Transverse colon (tissue), 4 donors: ENCODE measurements at regions not wholly inside any gene's neighbourhood (a gene's known extent, or its start where the extent isn't known, plus 50 kb on each side); places are given as distances from the start of the nearest gene placed in this dataset.

Source experiments
- DNase-seq: peaks from one replicate; pipeline ENCODE4 v3.0.0-alpha.2; 2019
- H3K27ac ChIP-seq, 4 donors: fragments of 200-600 bp; sonication (generic); 2 replicates each; pipeline ENCODE4 v1.5.1; 2016 to 2018; ENCODE audit warnings: inconsistent platforms in 4 of 4
- H3K27me3 ChIP-seq: fragments of 200-600 bp; sonication (generic); 2 replicates; pipeline ENCODE4 v1.5.1; 2017; ENCODE audit warnings: inconsistent platforms
- H3K36me3 ChIP-seq, 4 donors: fragments of 200-600 bp; sonication (generic); 2 replicates each; pipeline ENCODE4 v1.5.1; 2017 to 2019; ENCODE audit warnings: inconsistent platforms in 4 of 4
- H3K4me1 ChIP-seq, 4 donors: fragments of 200-600 bp; sonication (generic); 2 replicates each; pipeline ENCODE4 v1.5.1; 2017 to 2020; ENCODE audit warnings: inconsistent platforms in 4 of 4
- H3K4me3 ChIP-seq, 4 donors: fragments of 200-600 bp; sonication (generic); 1 replicate in 1 of 4; 2 replicates in 3 of 4; pipeline versions ENCODE4 v1.5.1 to v1.6.1; 2017 to 2019; ENCODE audit warnings: inconsistent platforms in 4 of 4
- H3K9me3 ChIP-seq, 2 donors: fragments of 200-600 bp; sonication (generic); 2 replicates each; pipeline ENCODE4 v1.5.1; 2017 to 2019; ENCODE audit warnings: inconsistent platforms in 2 of 2
- CTCF ChIP-seq, 5 experiments: fragments of 200-600 bp in 3 of 5; fragments of 450-650 bp in 2 of 5; sonication (generic) in 3 of 5; IDR thresholded peaks; 1 replicate in 2 of 5; 2 replicates in 3 of 5; pipeline ENCODE4 v1.5.1; 2016 to 2017; ENCODE audit warnings: antibody characterized with exemption in 5 of 5, inconsistent platforms in 3 of 5, mild to moderate bottlenecking in 2 of 5, moderate library complexity in 1 of 5
- EP300 ChIP-seq: sonication (generic); formaldehyde crosslinking; IDR thresholded peaks from one replicate; pipeline ENCODE4 v1.6.1; 2017; ENCODE audit warnings: antibody characterized with exemption, low read depth
- POLR2A ChIP-seq: fragments of 450-650 bp; IDR thresholded peaks from one replicate; pipeline ENCODE4 v1.6.1; 2016; ENCODE audit warnings: antibody characterized with exemption, mild to moderate bottlenecking, moderate library complexity
- POLR2AphosphoS5 ChIP-seq, 3 donors: sonication (generic); formaldehyde crosslinking; IDR thresholded peaks; one replicate each; pipeline ENCODE4 v1.6.1; 2016; ENCODE audit warnings: antibody characterized with exemption in 3 of 3
- WGBS, 2 donors: methylation state at CpG; one replicate each; pipeline ENCODE4 v1.1.5; 2018; ENCODE audit warnings: low coverage in 1 of 2; 5-methylcytosine and 5-hydroxymethylcytosine counted together
- in situ Hi-C, 4 donors: fragments of 200-750 bp; cut with MboI; loops; one replicate each; pipeline versions ENCODE4 v1.15.0 to v1.15.1; 2017; ENCODE audit warnings: low sequenced_read_pairs in 3 of 4, low pct_ligation_motif_present in 1 of 4, low pct_unique_long_range_greater_than_20kb in 1 of 4
- intact Hi-C: fragments of 100-400 bp; cut with DNase I; formaldehyde crosslinking; loops from one replicate; pipeline ENCODE4 v1.15.1; 2023; ENCODE audit warnings: low total_unique reads

- no peak for DNase-seq
Measured at GRCh38 chr10:42943025-42943818, 133.6 kb upstream of the RET start.

GRCh38 chr10:42948040-42948439 is 128.8 kb upstream of the RET start:
- intact Hi-C loops (no loop called here), in situ Hi-C loops (no loop called here)
- no peak for DNase-seq
- Histone ChIP-seq H3K9me3 (no peaks in the 10 kb centered on the region), H3K27me3 (peaks cover 21% of the 10 kb centered on the region), H3K36me3 (no peaks in the 10 kb centered on the region), H3K27ac (no peak overlapping the region), H3K4me3 (no peak overlapping the region), H3K4me1 (peaks cover 0 to 10% (median 2%) of the 10 kb centered on the region in 4 donors)
- TF ChIP-seq CTCF (IDR thresholded peaks at IDR 0.05): no peak
- TF ChIP-seq POLR2AphosphoS5 (IDR thresholded peaks at IDR 0.05): no peak
- TF ChIP-seq POLR2A: no peak
- TF ChIP-seq EP300: no peak
- 86 to 95% methylated on average over 2 of the region's 2 CpGs for WGBS, 2 donors

More at GRCh38 chr10:42943025-42943818, 133.6 kb upstream of the RET start:
- no peak overlapping the region for H3K4me3 ChIP-seq
- in situ Hi-C loops: no loop called here
- 88 to 100% methylated on average over 1 to 9 of the region's 9 CpGs for WGBS, 2 donors
- H3K27me3 ChIP-seq: no peaks in the 10 kb centered on the region
- intact Hi-C loops: no loop called here
- no peak overlapping the region for H3K27ac ChIP-seq
- H3K9me3 ChIP-seq: no peaks in the 10 kb centered on the region
- no peaks in the 10 kb centered on the region for H3K4me1 ChIP-seq
- TF ChIP-seq EP300: no peak
- no peak for TF ChIP-seq POLR2AphosphoS5 (IDR thresholded peaks at IDR 0.05)
- TF ChIP-seq CTCF (IDR thresholded peaks at IDR 0.05): no peak
- TF ChIP-seq POLR2A: no peak
- no peaks in the 10 kb centered on the region for H3K36me3 ChIP-seq

- in situ Hi-C loops: no loop called here
Measured at GRCh38 chr10:42949287-42949686, 127.6 kb upstream of the RET start.

More at GRCh38 chr10:42949287-42949686, 127.6 kb upstream of the RET start:
- H3K4me1 ChIP-seq: peaks cover 0 to 10% (median 2%) of the 10 kb centered on the region in 4 donors
- no peak overlapping the region for H3K27ac ChIP-seq
- H3K36me3 ChIP-seq: no peaks in the 10 kb centered on the region
- intact Hi-C loops: no loop called here
- H3K4me3 ChIP-seq: no peak overlapping the region
- TF ChIP-seq POLR2AphosphoS5 (IDR thresholded peaks at IDR 0.05) (no peak), CTCF (IDR thresholded peaks at IDR 0.05) (no peak), POLR2A (no peak), EP300 (no peak)
- no peak for DNase-seq
- H3K9me3 ChIP-seq: no peaks in the 10 kb centered on the region
- 90 to 100% methylated on average over 1 to 2 of the region's 2 CpGs for WGBS, 2 donors
- H3K27me3 ChIP-seq: peaks cover 21% of the 10 kb centered on the region
